GM21737 (cell line): ENCODE measurements at regions not wholly inside any gene's neighbourhood (a gene's known extent, or its start where the extent isn't known, plus 50 kb on each side); places are given as distances from the start of the nearest gene placed in this dataset.
"Not testable (repeated sequence)": the region's sequence is repeated elsewhere in the genome, so short reads cannot be mapped to it uniquely, and the experiment has no call there.

Experiments used
- ATAC-seq: cut with Tn5 transposase; IDR thresholded peaks from one replicate; pipeline ENCODE4 v1.9.1; 2021; ENCODE audit warnings: mild to moderate bottlenecking, moderate library complexity; ENCODE audit not compliant: unreplicated experiment

DNA sequence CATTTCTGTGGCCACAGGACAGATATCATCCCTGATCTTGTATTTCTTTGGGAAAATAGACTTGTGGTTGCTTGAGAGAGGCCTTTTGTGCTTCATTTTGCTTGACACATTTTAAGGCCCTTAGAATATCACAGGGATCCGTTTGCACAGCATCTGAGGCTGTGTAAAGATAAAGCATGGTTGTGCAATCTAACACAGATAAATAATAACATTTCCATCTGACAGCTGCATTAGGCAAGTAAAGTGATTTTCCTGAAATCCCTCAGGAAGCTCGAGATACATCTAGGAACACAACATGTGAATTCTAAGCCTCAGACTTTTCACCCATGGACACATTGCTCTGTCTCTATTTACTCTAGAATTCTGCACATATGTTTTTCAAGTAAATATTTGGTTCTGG, 212.8 kb upstream of the ADAMTSL1 start:
- ATAC-seq: no peak

DNA sequence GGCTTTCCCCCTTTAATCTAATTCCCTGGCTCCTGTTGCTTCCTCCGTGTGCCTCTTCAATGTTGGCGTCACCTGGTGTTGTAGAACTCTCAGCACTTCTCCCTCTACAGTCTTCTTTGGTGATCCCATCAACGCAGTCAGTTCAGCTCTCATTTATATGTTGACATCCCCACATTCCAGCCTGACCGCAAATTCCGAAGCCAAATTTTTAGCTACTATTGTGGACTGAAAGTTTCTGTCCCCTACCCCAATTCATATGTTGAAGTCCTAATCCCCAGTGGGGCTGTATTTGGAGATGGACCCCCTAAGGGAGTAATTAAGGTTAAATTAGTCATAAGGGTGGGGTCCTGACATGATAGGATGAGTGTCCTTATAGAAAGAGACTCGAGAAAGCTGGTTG, 210.6 kb upstream of the ADAMTSL1 start:
- ATAC-seq: no peak

DNA sequence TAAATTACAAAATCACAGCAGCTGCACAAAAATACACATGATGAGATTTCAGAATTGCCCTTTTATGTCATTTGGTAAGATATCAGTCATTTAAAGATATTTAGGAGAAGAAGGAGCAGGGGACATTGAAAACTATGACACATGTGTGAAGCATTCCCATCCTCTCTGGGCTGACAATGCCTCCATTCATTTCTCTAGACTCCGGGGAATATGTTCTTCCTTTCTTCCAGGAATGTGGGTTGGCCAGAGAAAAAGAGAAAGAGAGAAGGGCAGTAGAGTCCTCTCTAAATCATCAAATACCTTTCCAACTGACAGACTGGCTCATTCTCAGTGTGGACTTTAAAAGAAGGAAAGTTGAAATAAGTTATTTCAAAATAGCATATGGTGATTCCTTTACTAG, 205.6 kb upstream of the ADAMTSL1 start:
- no peak for ATAC-seq

DNA sequence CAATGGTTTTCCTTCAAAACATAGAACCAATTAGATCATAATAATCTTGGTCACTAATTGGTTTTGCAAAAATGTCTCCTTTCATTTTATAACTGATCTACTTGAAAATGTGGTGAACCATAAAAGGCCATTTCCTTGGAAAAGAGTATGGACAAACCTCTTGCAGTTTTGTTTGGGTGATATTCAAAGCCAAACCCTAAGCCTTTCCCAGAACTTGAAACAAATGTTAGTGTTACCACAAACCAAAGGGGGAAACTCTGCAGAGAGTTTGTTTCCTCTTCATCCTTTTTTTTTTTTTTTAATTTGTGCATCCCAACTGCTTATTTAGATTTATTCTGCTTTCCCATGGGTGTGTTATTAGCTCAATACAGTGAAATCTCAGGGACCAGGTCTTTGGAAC, 204.4 kb upstream of the ADAMTSL1 start:
- no peak for ATAC-seq

DNA sequence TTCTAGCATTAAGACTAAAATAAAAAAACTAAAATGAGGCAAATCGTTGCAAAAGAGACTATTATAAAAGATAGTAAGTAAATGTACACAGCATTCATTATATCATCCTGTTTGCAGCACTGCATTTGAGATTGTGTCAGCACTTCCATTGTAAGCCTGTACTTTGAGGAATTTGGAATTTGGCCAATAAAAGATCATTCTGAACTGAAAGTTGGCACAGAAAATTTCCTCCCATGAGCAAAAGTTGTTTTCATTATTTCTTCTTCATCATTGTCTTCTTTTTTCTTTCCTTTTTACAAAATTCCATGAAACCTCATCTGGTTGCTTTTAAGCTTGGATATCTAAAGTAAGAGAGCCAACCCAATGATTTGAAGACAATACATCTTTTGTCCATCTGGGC, 199.3 kb upstream of the ADAMTSL1 start:
- ATAC-seq: no peak

DNA sequence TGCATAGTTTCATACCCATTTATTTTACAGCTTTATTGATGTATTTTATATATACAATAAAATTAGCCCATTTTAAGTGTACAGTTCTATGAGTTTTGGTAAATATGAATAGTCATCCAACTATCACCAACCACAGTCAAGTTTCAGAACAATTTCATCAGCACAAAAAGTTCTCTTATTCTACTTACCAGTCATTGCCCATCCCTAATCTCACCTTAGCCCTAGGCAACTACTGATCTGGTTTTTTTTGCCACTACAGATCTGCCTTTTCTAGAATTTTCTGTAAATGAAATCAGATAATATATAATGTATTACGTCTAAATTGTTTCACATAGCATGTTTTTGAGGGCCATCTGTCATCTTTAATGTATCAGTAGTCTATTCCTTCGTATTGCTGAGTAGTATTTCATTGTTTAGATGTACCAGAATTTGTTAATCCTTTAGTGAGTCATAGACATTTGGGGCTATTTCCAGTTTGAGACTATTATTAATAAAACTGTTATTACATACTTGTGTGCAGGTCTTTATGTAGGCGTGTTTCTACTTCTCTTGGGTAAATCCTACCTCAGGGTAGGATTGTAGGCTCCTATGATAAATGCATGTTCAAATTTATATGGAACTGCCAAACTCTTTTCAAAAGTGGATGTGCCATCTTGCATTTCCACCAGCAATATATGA, 198.5 kb upstream of the ADAMTSL1 start:
- ATAC-seq: no peak

DNA sequence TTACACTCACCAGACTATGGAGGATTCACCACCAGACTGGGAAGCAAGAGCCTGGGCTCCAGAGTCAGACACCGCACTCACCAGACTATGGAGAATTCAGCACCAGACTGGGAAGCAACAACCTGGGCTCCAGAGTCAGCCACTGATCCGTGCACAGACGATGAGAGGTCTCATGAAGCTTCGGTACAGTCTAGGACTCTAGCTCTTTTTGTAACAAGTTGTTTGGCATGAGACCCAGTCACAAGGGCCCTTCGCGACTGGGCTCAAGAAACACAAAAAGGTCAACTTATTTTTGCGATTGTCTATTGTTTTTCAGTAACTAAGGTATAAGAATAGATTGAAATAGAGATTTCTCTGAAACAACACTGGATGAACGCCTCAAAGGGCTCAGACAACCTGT, 192.7 kb upstream of the ADAMTSL1 start:
- no peak for ATAC-seq

DNA sequence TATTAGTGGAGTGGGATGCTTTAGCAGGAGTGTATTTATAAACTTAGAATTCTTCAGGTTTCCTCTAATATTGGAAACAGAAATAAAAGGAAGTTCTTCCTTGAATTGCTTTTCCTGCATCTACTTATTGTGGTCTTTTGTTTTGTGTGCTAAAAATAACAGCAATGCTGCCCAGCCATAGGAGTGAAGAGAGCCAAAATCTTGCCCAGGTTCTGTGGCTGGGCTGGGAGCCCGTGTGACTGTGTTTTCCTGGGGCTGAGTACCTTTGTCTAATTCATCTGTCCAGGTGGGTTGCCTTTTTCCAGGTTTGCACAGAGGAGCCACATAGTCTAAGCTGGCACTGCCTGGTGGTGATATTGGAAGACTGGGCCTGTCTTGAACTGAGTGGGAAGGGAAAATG, 179.7 kb upstream of the ADAMTSL1 start:
- no peak for ATAC-seq

DNA sequence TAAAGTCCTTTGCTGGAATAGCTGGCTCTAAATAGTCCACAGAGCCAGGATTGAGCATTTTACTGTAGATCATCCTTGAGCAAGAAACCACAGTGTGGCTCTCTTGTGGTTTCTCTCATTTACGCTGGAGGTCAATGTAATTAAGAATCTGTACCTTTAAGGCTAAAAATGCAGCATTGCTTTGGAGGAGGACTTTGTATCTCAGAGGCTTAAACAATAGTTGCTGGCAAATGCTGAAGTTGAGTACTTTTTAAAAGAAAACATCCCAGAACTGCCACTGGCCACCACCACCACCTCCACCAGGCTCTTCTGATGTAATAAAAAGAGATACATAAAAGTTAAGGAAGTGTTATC, 177.3 kb upstream of the ADAMTSL1 start:
- no peak for ATAC-seq

DNA sequence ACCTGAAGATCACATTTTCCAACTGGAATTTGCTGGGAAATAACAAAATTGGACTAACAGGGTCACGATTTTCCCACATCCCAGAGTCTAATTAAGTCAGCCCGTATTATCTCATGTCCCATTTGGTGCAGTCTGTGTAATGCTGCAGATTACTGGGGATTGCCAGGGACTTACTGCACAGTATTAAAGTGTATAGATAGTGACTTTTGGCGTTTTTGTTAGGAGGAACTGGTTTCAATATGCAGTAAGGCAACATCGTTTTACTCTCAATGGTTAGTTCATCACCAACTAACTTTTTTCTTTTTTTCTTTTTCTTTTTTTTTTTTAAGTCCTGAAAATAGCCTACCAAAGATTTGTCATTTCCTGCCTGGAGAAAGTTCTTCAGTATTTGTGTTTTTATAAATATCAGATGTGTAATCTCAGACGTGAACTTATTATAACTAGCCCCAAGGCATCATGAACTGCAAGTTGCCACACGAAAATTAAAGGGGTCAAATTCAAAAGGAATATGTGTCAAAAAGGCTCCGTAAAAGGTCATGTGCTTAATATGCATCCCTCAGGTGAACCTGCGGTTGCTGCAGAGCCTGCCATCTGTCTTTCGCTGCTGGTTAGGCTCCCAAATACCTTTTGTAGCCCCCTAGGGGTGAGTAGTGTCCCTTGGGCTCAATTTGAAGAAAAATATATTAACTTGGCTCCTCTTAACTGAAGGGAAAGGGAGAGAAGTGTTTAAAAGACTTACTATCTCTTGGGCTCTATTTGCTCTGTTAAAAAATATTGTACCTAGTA, 176.7 kb upstream of the ADAMTSL1 start:
- ATAC-seq: no peak

DNA sequence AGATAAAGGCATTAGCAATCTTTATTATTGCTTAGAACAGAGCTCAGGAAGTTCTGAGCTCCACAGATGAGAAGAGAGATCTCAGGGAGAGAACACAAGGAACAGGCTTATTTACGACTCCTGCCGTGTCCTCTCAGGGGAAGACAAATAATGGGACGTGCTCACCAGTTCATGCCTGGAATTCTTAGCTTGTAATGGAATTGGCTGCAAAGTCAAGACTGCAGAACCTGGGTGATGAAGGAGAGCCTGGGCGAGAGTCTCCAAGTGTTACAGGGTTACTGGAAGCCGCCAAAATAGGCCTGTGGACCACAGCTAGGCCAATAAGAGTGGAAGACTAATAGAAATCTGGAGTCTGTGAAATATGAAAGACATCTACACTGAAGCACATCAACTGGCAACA, 174.5 kb upstream of the ADAMTSL1 start:
- ATAC-seq: no peak

DNA sequence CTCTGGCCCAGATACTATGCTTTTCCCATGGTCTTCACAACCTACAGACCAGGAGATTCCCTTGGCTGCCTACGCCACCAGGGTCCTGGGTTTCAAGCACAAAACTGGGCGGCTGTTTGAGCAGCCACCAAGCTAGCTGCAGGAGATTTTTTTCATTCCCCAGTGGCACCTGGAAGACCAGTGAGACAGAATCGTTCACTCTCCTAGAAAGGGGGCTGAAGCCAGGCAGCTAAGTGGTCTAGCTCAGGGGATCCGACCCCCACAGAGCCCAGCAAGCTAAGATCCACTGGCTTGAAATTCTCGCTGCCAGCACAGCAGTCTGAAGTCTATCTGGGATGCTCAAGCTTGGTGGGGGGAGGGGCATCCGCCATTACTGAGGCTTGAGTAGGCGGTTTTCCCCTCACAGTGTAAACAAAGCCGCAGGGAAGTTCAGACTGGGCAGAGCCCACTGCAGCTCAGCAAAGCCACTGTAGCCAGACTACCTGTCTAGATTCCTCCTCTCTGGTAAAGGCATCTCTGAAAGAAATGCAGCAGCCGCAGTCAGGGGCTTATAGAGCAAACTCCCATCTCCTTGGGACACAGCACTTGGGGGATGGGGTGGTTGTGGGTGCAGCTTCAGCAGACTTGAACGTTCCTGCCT, 168.7 kb upstream of the ADAMTSL1 start:
- ATAC-seq: not testable (repeated sequence)

DNA sequence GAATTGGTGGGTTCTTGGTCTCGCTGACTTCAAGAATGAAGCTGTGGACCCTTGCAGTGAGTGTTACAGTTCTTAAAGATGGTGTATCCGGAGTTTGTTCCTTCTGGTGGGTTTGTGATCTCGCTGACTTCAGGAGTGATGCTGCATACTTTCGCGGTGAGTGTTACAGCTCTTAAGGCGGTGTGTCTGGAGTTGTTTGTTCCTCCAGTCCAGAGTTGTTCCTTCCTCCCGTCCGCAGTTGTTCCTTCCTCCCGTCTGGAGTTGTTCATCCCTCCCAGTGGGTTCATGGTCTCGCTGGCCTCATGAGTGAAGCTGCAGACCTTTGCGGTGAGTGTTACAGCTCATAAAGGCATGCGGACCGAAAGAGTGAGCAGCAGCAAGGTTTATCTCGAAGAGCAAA, 159.6 kb upstream of the ADAMTSL1 start:
- no peak for ATAC-seq

DNA sequence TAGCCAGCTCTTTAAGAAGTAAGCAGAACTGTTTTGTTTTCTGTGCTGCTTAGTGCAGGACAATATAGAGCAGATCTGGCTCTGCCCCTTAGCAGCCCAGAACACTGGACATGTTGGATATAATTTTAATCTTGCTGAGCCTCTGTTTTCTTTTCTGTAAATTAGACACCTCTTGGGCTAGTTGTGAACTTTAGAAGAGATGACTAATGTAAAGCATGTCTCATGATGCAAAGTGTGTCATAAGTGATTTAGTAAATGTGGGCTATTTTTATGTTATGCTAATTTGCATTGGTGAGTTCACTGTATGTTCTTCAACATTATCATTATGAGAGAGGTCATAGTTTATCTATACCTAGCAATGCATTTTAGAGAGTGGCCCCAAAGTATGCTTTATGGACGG, 156.1 kb upstream of the ADAMTSL1 start:
- no peak for ATAC-seq

DNA sequence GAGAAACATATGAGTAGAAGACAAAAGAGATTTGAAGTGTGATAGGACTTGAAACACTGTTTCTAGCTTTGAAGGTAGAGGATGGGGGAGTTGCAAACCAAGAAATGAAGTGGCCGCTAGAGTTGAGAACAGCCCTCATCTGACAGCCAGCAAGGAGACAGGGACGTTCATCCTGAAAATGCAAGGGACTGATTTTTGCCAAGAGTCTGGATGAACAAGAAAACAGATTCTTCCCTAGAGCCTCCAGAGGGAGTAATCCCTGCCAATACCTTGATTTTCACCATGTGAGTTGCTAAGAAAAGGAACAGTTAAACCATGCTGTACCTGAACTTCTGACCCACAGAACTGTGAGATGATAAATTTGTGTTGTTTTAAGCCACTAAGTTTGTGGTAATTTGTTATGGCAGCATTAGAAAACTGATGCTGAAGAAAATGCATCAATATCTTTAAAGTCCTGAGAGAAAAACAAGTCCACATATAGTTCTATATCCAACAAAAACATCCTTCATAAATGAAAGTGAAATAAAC, 154.0 kb upstream of the ADAMTSL1 start:
- no peak for ATAC-seq

DNA sequence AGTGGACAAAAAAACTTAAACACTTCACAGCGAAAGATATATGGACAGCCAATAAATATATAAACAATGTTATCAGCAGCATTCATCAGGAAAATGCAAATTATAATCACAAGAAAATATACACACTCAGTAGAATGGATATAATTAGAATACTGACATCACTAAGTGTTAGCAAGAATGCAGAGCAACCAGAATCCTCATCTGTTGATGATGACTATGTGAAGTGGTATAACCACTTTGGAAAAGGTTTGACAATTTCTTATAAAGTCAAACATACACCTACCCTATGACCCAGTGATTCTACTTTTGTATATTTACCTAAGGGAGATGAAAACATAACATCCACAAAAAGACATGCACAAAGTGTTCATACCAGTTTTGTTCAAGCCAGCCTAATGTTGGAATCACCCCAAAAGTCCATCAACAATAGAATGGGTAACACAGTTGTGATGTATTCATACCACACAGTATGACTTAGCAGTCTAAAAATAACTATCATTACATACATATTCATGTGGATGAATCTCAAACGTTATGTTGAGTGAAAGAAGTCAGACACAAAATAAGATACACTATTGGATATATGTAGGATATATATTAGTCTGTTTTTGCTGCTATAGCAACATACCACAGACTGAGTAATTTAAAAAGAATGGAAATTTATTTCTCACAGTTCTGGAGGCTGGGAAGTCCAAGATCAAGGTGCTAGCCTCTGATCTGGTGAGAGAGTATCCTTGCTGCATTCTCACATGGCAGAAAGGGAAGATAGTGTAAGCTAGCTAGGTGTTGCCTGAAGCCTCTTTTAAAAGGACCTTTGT, 148.8 kb upstream of the ADAMTSL1 start:
- ATAC-seq: no peak

DNA sequence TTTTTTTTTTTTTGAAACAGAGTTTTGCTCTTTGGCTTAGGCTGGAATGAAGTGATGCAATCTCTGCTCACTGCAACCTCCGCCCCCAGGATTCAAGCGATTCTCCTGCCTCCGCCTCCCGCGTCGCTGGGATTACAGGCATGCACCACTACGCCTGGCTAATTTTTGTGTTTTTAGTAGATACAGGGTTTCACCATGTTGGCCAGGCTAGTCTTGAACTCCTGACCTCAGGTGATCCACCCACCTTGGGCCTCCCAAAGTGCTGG, 148.3 kb upstream of the ADAMTSL1 start:
- ATAC-seq: not testable (repeated sequence)

DNA sequence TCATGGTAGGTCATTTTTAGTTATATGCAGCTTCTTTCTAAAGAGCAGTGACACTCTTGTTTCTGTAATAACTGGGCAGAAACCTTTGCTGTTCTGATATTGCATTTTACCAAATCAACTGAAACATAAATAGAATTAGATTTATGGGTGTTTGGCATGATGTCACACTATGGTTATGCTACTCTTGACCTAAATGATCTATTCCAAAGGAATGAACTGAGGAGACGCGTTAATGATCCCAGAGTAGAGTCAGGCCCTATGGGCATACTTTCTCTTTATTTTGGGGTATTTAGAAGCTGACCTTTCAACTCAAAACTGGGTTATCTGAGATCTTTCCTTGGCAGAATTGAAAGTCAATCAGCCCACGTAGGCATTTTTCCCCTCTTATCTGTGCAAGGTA, 146.8 kb upstream of the ADAMTSL1 start:
- ATAC-seq: no peak

DNA sequence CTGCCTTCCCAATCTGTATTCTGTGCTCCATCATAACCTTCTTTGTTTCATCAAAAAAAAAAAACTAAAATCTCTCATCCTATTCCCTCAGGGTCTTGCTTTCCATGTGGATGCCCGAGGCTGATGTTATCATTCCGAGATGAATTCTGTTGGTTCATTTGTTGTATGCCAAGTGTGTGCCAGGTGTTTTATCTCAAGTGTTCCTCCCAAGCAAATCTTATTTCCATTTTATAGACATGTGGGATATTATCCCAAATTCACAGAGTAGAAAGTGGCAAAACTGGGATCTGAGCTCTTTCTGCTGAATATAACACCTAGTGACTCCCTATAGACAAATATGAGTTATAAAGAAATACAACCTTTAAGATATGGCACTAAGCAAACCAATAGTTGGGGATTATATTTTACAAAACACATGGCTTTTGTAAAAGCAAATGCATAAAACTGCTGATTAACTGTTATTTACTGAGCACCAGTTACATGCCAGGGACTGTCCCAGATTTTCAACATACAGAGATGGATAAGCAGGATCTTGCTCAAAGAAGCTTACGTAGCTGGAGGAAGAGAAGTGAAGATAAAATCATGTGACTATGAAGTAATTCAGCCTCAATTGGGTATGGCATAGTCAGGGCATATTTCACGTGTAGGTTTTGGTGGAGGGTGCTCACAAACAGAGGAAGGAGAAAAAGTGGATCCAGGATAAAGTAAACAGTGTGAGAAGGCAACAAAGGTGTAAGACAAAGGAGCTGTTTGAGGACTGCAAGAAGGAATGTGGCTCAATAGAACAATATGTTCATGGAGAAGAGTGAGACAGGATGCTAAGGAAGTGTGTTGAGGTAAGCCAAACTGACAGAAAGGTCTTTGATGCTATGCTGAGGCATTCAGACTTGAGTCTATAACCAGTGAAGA, 143.3 kb upstream of the ADAMTSL1 start:
- ATAC-seq: no peak

DNA sequence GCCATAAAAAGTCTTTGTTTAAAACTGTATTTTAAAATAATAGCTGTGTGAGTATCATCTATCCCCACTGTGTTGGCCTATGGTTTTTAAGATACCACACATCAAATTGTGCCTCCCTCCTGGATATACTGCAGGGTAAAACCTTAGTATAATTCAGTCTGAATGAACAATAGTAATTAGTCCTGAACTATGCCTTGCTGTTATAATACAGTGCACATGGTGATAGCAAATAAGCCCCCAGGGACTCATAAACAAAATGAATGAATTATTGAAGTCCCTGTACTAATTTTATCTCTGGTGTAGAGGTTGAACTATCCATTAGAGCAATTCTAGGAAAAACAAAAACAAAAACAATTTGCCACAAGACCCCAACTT, 142.7 kb upstream of the ADAMTSL1 start:
- no peak for ATAC-seq
